Suppressor macrophage treated with lipopolysaccharide for 1 hour (primary cell): ENCODE measurements at regions not wholly inside any gene's neighbourhood (a gene's known extent, or its start where the extent isn't known, plus 50 kb on each side); places are given as distances from the start of the nearest gene placed in this dataset.
"Not testable (repeated sequence)": the region's sequence is repeated elsewhere in the genome, so short reads cannot be mapped to it uniquely, and the experiment has no call there.

Experiments
- DNase-seq, 3 donors: peaks; one replicate each; pipeline ENCODE4 v3.0.0-alpha.2; 2020 to 2022

DNA sequence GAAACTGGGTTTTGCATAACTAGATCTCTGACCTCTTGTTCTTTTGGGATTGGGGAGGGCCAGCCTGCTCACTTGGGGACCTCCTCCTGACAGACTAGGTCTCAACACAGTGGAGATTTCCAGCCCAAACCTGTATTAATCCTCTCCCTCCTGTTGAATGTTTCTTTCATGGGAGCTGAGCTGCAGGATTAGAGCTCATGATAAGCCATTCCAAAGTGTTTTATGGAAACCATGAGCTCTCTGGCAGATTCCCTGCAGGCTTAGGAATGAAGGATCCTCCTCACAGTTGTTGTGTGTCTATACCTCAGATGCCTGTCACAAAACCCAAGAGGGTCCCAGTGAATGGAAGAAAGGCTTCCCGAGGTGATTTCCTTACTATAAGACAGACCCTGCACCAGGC is 248.4 kb upstream of the B3GAT1 start:
- DNase-seq, result no peak

DNA sequence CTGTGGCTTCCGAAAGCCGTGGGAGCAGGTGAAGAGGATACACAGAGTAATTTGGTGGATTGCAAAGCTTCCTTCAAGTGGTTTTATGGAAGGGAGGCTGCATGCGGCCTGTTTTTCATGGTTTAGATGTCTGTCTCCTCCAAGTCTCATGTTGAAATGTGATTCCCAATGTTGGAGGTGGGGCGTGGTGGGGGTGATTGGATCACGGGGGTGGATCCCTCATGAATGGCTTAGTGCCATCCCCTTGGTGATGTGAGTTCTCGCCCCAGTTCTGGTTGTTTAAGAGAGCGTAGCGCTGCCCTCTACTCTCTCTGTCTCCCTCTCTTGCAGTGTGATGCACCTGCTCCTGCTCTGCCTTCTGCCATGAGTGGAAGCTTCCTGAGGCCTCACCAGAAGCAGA is 247.8 kb upstream of the B3GAT1 start:
- no peak for DNase-seq

DNA sequence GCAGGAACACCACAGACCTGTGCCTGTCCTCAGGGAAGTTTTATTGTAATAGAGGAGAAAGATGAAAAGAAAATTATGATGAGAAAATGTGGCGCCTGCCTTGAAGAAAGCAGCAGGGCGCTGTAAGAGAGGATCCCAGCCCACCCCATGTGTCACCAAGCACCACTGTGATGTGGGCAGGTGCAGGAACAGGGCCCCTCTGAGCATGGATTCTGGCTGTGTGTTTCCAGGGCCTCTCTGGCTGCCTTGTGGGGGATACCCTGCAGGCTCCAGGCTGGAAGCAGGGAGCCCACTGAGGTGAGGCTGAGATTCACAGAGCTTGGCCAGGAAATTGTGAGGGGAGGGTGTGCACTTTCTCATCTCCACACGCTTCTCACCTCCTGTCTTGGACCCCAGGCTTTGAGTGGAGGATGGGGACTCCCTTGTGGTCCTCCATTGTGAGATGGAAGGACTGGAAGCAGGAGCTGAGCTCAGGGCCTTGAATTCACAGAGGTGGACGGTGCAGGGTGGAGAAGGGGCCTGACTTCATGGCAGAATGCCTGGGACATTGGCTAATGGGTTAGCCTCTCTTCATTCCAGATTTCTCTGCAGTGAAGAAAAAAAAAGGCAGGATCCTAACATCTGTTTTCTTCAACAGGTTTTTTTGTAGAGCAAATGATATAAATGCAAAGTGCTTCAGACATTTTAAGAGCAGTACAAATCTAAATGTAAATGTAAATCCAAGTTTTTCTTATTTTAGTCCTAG is 246.6 kb upstream of the B3GAT1 start:
- DNase-seq, result no peak

DNA sequence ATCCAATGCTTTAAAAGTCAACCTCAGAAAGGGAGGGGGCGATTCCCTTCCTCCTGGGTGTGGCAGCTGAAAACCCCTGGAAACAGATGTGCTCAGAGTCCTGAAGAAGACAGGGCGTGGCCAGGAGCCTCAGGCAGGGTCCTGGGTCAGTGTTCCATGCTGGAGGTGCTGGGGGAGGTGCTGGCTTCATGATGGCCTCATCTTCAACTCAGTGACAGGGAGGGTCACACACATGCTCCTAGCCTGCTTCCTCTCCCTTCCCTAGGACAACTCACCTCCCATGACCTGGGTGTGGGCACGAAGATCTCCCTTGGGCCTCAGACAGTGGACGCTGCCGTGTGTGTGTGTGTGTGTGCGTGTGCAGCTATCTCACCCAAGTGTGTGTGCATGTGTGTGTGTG is 245.6 kb upstream of the B3GAT1 start:
- DNase-seq, result no peak

DNA sequence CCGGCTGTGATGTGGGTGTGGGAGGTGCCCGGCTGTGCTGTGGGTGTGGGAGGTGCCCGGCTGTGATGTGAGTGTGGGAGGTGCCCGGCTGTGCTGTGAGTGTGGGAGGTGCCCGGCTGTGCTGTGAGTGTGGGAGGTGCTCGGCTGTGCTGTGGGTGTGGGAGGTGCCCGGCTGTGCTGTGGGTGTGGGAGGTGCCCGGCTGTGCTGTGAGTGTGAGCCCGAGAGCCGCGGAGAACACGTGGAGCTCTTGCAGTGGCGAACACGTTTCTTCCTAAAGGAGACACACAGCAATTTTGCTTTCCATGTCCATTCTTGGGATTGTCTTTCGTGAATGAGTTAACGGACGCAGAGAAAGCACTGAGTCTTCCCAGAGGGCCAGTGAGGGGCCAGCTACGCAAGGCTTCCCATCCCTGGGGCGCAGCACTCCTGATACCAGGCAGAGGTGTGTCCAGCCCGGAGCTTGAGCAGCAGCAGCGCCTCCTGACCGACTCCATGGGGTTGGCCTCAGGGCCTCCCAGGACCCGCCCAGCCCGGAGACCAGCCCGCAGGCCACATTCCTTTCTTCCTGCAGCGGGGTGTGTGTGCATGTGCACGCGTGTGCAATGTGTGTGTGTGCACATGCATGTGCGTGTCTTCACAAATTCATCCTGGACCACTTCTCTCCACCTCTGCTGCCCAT is 245.0 kb upstream of the B3GAT1 start:
- DNase-seq, result no peak

DNA sequence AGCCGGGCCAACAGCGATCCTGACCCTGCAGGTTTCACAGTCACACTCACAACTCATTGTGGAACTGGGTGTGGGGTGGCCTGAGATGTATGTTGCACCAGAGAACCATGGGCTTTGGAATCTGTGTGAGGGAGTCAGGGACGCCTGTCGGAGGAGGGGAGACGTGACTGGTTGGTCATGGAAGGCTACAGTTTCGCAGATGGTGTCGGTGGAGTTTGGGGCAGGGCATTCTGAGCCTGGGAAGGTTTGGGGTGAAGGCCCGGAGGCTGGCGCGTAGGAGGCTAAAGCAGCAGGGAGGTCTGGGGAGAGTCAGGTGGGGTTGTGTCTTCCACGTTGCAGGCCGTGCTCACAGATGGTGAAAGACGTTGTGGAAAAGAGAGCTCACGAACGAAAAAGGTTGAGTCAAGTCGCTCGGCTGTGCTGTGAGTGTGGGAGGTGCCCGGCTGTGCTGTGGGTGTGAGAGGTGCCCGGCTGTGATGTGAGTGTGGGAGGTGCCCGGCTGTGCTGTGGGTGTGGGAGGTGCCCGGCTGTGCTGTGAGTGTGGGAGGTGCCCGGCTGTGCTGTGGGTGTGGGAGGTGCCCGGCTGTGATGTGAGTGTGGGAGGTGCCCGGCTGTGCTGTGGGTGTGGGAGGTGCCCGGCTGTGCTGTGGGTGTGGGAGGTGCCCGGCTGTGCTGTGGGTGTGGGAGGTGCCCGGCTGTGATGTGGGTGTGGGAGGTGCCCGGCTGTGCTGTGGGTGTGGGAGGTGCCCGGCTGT is 244.2 kb upstream of the B3GAT1 start:
- DNase-seq, result not testable (repeated sequence)

DNA sequence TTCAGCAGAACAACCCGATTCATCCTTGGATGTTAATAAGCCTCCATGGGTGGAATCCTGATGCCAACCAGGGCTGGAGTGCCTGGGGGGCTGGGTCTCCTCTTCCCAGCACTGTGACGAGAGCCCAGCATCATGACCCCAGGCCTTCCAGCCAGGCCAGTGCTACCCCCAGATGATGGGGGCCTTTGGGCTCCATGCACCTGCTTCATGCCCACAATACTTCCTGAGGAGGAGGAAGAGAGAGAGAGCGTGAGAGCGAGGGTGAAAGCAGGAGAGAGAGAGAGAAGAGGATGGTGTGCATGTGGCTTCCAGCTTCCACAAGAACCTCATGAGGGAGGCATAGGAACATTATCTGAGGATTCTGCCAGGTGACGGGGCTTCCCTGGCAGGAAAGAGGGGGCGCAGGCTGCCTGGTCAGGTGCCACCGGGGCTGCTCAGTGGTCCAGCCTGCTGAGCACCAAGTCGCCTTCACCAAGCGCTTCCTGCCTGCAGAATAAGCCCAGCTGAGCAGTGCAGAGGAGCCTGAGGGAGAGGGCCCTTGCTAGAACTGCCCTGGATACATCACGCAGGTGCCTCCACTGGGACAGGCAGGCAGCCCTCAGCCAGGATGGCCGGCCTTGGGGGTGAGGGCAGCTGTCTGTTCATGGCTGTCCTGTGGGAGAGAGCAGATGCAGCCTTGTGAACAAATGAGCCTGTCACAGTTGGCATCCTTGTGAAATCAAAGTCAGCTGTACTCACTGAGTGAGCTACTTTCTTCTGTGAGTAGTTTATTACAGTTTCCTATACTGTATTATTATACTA is 243.3 kb upstream of the B3GAT1 start:
- DNase-seq, result no peak

DNA sequence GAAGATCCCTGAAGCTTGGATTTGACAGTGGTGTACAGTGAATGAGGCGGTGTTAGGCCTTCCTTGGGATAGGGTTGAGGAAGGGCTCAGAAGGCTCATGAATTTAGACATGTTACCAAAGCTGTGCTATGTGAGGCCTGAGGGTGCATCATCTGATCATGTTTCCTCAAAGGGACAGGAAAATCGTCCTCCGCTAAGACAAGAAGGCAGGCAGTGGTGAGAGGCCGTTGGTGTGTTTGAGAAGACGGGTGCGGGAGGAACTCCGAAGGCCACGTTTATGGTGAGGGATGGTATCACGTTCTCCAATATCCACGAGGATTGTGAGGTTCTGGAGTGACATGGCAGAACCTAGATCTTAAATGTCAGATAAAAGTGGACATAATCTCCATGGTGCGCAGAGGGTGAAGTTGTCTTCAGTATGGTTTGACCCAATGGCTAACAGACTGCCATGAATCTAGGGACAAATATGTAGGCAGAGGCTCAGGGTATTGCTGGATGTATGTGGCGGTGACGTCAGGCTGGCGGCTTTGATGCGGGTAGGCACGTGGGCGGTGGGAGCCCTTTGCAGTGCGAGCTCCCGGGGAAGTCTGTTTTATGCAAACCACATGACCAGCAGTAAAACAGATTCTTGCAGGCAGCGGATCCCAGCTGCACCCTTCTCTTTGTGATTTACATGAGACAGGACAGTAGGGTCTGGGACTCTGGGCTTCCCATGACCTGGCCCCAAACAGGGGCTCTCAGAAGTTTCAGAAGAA is 242.3 kb upstream of the B3GAT1 start:
- DNase-seq, result no peak

DNA sequence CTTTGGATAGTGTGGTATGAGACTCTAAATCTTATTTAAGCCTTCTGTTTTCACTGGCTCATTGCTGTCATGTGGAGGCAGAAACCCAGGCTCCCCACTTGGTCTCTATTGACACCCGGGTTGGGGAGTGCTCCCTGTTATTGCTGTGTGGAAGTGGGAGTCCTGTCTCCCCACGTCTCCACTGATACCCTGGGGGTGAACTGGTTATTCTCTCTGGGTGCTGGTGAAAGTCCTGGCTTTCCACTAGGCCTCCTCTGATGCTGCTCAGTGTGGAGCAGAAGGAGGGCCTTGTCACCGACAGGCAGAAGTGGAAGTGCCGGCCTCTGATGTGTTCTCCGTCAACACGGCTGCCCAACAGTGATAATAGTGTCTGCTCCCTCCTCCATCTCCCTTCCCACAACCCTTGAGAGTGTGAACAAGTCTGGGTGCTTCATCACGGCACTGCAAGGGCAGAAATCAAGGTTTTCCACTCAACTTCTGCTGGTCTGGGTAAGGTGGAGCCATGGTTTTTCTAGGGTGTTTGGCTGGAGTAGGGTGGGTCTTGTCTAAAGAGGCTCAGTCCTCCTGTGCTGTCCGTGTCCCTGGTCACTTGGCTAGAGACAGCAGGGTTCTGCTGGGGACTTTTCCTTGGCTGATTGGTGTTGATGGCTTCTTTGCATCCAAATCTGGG is 240.7 kb upstream of the B3GAT1 start:
- no peak for DNase-seq

DNA sequence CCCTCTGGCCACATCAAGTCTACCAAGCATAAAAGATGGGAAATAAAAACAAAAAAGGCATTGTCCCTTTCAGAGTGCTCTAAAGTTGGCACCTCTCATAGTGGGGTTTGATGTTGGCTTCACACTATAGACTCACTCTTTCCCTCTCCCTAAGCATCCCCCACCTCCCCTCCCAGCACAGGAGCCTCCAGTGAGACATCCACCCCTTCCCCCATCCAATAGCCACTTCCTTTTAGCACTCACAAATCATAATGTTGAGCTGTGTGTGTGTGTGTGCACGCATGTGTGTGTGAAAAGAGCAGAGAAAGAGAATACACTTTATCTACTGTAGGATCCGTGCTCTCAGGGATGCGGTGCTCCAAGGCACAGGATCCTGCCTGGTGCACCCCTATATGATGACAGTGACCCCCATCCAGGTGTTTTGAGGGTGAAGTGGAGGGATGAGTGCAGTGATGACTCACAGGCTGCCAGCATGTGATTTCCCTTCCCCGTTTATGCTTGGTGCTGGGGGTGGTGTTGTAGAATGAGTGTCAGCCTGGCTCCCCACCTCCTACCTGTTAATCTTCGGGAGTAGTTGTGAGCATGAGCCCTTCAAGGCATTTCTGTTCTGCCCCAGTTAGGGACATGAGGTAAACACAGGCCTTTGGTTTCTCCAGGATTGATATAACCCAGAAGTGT is 235.2 kb upstream of the B3GAT1 start:
- no peak for DNase-seq

DNA sequence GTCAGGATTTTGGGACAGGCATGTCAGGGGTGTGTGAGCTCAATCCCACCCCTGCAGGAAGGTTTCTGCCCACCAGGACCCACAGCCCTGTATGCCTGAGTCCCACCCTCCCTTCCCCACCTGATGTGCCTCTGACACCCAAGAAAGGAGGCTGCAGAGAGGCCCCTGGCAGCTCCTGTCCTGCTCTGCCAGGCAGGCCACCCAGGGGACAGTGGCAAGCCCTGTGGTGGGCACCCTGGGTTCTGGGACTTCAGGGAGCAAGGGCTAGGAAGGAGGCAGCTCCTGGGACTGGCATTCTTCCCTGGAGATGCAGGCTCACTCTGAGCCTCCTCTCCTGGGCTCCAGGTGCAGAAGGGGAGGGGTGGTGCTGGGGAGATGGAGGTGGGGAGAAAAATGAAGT is 234.5 kb upstream of the B3GAT1 start:
- no peak for DNase-seq

DNA sequence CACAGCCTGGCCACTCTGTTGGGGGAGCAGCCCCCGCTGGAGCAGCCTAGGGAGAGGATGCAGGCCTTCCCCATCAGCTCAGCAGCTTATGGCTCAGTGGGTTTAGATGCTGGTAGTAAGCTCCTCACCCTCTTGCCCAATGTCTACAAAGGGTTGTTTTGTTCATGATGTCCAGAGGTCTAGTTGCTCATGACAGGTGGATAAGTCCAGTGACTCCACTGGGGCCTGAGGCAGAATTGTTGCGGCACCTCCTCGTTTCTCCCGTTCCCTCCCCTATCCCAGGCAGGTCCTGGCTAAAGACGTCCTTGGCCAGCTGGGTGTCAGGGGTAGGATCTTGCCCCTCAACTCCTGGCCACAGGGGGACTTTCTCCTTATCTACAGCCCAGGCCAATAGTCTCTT is 233.5 kb upstream of the B3GAT1 start:
- no peak for DNase-seq

DNA sequence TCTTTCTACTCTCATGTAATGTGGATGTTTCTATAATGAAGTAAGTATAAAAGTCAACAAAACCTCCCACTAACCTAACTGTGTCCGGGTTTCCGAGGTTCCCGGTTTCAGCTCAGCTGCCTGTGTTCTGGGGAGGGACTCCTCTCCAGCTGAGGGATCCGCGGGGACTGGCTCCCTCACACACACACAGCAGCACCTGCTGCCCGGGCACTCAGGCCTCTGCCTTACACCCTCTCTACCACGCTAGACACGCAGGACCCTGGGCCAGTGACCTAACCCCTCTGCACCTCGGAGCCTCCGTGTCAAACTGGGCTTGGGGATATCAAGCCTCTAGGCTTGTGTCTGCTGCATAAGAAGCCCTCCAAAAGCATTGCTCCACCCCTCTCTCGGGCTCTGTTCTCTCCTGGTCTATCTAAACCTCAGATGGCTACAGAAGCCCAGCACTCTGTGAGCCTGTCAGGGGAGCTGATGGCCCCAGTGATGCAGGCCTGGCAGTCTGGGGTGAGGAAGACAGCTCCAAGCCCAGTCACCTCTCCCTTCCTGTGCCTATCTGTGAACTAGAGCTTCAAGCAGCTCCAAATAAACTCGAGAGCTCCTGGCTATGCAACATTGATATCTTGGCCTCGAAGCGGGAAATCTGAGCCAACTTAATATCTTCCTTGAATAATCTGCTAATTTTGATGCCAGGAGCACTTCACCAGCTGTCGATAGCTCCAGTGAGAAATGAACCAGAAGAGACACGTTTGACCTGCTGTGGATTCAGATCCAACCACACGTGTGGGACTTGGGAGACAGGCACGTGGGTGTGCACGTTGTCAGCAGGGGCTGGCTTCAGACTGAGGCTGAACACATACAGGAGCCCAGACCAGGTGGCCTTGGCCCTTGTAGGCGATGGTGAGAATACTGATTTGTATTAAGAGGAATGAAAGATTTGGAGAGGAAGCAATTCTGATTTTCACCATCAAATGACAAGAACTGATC is 232.7 kb upstream of the B3GAT1 start:
- DNase-seq, result no peak

DNA sequence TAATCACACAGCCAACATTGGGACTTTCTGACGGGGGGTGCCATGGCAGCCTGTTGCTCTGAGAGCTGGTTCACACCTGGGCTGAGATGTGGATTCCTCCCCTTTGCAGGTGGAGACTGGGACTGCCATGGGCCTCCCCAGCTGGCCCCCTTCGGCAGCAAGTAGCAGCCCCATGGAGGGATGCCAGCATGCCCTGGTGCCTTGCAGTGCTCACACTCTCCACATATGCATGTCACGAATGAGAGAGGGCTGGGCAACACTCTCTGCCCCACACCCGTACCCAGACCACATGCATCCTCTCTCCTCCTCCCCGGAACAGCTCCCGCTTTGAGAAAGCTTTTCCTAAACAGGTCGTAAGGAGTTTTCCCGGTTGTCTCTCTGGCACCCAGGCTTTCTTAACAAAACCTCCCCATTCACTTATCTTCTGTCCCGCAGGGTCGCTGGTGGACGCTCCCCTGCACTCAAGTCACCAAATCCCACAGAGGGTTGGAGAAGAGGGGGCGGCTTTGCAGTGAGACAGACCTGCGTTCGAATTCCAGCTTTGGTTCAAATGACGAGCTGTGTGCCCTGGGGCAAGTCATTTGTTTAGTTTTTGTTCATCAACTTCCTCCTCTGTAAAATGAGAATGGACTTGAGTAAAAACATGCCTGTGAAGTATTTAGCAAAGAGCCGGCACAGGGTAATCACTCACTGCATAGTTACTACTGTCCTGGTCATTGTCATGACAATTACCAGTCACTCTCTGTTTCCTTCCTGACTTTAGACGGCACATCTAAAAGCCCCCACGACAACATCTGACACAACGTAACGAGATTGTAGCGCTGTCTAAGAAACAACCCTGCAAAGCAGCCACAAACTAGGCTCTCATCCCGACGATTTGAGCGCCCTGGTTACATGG is 231.3 kb upstream of the B3GAT1 start:
- DNase-seq, result no peak

DNA sequence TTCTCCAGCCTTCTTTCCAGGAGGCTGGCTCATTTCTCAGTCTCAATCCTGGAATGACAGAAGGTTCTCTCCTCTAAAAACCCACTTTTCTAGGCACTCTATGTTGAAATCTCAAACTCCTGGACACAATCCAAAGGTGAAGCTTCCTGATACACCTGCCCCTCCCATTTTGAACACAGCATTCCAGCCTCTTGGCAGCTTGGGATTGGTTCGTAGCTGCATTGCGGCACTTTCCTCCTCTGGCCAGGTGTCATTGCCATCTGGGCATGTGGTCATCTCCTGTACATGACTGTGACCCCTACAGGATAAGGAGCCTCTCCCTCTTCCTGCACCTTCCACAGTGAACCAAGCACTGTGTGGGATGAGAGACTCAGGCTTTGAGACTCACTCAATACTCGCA is 230.2 kb upstream of the B3GAT1 start:
- no peak for DNase-seq

DNA sequence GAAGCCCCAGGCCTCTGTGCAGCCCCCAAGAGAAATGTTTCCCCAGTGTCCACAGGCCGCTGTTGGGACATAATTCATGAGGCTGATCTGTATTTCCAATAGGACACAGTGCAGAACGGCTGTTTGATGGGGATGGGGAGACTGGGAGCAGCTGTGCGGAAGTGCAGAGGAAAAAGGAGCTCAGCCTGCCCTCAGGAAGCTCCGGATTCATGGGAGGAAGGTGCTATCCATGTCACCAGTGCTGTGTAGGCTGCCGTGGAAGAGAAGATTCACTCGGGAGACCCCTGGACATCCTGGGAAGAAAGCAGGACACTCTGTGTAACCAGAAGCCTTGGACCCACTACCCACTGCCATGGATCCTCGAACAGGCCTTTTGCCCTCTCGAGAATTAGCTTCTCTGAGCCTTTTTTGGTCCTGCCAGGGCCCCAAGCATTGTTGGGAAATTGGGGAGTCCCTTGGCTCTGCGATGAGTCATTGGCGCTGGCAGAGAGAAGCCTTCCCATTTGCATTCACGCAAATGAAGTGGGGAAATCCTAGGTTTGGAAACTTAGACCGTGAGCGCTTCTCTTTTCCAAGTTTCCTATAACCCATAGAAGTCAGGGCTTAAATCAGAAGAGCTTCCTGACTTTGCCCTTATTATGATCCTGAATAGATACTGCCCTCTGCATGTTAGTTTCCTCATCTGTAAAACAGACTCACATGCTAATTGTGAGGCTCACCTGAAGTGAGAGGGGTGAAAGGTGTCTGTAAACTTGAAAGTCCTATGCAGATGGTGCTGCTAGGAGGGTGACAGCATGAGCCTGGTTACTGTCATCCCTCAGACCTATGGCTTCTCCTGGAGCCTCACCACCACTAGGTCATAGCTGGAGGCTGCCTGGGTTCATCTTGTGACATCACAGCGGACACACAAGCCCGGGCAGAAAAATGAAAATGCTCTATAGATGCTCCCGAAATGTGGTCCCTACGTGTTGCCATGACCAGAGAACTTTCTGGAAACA is 229.2 kb upstream of the B3GAT1 start:
- peak; percentile 70 to 83 (median 71) for DNase-seq

DNA sequence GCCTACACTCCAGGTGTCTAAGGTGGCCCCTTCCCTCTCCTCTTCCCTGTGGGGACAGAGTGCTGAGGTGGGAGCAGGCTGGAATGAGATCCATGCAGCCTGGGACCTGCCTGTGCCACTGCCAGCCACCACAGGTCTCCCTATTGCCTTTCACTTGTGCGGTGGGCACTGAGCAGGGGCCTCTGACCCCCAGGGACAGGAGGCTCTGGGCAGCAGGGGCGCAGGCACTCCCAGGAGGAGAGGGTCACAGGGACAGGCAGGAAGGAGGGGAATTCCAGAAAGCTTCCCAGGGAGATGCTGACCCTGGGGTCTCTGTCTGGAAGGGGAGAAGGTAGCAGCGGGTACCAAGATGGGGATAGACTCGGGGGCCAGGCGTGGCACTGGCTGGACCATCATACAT is 228.5 kb upstream of the B3GAT1 start:
- no peak for DNase-seq
